IPS-20b (cell line): ENCODE measurements at regions not wholly inside any gene's neighbourhood (a gene's known extent, or its start where the extent isn't known, plus 50 kb on each side); places are given as distances from the start of the nearest gene placed in this dataset.
"Not testable (repeated sequence)": the region's sequence is repeated elsewhere in the genome, so short reads cannot be mapped to it uniquely, and the experiment has no call there.

Experiments
- H3K27ac ChIP-seq: one replicate; pipeline ENCODE4 v1.5.1; 2013; ENCODE audit warnings: low read length
- H3K27me3 ChIP-seq: 2 replicates; pipeline ENCODE4 v1.6.1; 2013; ENCODE audit warnings: mild to moderate bottlenecking, low read length, inconsistent platforms; ENCODE audit not compliant: insufficient read depth
- H3K36me3 ChIP-seq: 2 replicates; pipeline ENCODE4 v1.6.1; 2013; ENCODE audit warnings: low read depth, mild to moderate bottlenecking, inconsistent platforms, low read length, moderate library complexity; ENCODE audit not compliant: insufficient read depth
- H3K4me1 ChIP-seq: 2 replicates; pipeline ENCODE4 v1.6.1; 2013; ENCODE audit warnings: mild to moderate bottlenecking, control low read depth, inconsistent platforms, low read length, moderate library complexity; ENCODE audit not compliant: insufficient read depth
- H3K4me3 ChIP-seq: 2 replicates; pipeline ENCODE4 v1.5.1; 2013; ENCODE audit warnings: mild to moderate bottlenecking, low read length, inconsistent platforms
- H3K9ac ChIP-seq: 2 replicates; pipeline ENCODE4 v1.6.1; 2013; ENCODE audit warnings: low read depth, mild to moderate bottlenecking, inconsistent platforms, low read length, moderate library complexity
- H3K9me3 ChIP-seq: 2 replicates; pipeline ENCODE4 v1.6.1; 2013; ENCODE audit warnings: mild to moderate bottlenecking, low read depth, low read length, inconsistent platforms; ENCODE audit not compliant: insufficient read depth

DNA sequence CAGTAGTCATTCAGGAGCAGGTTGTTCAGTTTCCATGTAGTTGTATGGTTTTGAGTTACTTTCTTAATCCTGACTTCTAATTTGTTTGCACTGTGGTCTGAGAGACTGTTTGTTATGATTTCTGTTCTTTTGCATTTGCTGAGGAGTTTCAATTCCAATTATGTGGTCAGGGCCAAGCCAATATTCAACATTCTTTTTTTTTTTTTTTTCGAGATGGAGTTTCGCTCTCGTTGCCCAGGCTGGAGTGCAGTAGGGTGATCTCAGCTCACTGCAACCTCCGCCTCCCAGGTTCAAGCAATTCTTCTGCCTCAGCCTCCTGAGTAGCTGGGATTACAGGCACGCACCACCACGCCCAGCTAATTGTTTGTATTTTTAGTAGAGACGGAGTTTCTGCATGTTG is 145.9 kb upstream of the NEGR1 start:
- H3K27ac ChIP-seq, H3K4me3 ChIP-seq, H3K4me1 ChIP-seq, H3K36me3 ChIP-seq, H3K9me3 ChIP-seq, H3K27me3 ChIP-seq, H3K9ac ChIP-seq: not testable (repeated sequence)

DNA sequence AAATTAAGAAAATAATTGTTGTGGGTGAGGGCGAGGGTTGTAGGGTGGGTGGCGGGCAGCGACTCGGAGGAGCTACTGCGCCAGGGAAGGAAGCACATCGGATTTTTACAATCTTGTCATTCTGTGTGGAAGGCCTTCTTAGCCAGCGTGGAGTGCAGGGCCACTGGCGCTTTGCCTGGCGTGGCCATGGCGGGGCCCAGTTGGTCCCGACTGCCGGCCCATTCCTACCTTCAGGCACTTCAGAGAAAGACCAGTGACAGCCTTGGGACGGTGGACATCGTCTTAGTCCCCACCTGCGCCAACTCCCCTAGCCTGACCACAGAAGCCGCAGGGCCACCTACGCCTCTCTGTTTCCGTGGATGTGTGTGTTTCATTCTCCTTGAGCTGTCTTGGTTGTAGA is 136.9 kb upstream of the NEGR1 start:
- Histone ChIP-seq H3K27me3 (no peaks in the 10 kb centered on the region), H3K27ac (no peak overlapping the region), H3K4me1 (no peaks in the 10 kb centered on the region), H3K36me3 (no peaks in the 10 kb centered on the region), H3K9me3 (no peaks in the 10 kb centered on the region), H3K4me3 (no peak overlapping the region), H3K9ac (no peak overlapping the region)

GRCh38 chr1:72412286-72412685 is 129.9 kb upstream of the NEGR1 start:
- no peak overlapping the region for H3K27ac ChIP-seq
- H3K36me3 ChIP-seq: no peaks in the 10 kb centered on the region
- 0 out of 2 replicates have a peak, but pooled peaks cover 3% of the 10 kb centered on the region for H3K4me1 ChIP-seq
- H3K4me3 ChIP-seq: no peak overlapping the region
- no peak overlapping the region for H3K9ac ChIP-seq
- H3K27me3 ChIP-seq: no peaks in the 10 kb centered on the region
- H3K9me3 ChIP-seq: no peaks in the 10 kb centered on the region

DNA sequence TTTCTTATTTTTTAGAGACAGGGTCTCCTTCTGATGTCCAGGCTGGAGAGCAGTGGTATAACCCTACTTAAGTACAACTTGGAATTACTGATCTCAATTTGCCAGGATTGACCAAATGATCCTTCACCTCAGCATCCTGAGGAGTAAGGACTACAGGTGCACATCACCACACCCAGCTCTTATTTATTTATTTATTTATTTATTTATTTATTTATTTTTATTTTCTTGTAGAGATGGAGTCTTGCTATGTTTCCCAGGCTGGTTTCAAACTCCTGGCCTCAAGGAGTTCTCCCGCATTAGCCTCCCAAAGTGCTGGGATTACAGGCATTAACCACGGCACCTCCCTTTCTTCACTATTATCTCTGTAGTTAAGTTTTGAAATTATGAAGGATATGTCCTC is 117.5 kb upstream of the NEGR1 start:
- no peaks in the 10 kb centered on the region for H3K9me3 ChIP-seq
- H3K27ac ChIP-seq: no peak overlapping the region
- H3K4me3 ChIP-seq: no peak overlapping the region
- H3K9ac ChIP-seq: no peak overlapping the region
- no peaks in the 10 kb centered on the region for H3K36me3 ChIP-seq
- no peaks in the 10 kb centered on the region for H3K27me3 ChIP-seq
- H3K4me1 ChIP-seq: no peaks in the 10 kb centered on the region

DNA sequence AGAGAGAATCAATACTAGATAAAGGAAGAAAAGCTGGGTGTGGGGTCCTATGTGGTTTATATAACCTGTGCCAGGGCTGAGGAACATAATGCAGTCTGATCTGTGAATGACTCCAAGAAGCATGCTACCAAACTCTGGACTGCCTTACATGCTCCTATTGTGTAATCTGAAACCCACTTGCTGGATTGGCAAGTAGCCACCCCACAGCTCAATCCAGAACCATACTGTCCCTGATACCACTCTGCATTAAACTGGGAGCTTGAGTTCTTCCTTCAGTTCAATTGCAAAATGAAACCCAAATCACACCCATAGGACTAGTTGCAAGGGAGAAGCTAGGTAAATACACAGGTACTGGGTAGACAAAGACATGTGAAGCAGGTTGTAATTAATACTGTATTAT is 115.4 kb upstream of the NEGR1 start:
- H3K4me3 ChIP-seq: no peak overlapping the region
- no peaks in the 10 kb centered on the region for H3K4me1 ChIP-seq
- H3K9me3 ChIP-seq: no peaks in the 10 kb centered on the region
- no peaks in the 10 kb centered on the region for H3K27me3 ChIP-seq
- no peak overlapping the region for H3K9ac ChIP-seq
- H3K36me3 ChIP-seq: no peaks in the 10 kb centered on the region
- H3K27ac ChIP-seq: no peak overlapping the region

GRCh38 chr1:72394457-72394856 is 112.1 kb upstream of the NEGR1 start:
- Histone ChIP-seq H3K27me3 (no peaks in the 10 kb centered on the region), H3K9ac (no peak overlapping the region)

GRCh38 chr1:72379072-72379471 is 96.7 kb upstream of the NEGR1 start:
- Histone ChIP-seq H3K27ac (no peak overlapping the region), H3K27me3 (no peaks in the 10 kb centered on the region), H3K4me3 (no peak overlapping the region), H3K4me1 (no peaks in the 10 kb centered on the region), H3K9me3 (no peaks in the 10 kb centered on the region), H3K36me3 (no peaks in the 10 kb centered on the region), H3K9ac (no peak overlapping the region)

More at GRCh38 chr1:72394457-72394856, 112.1 kb upstream of the NEGR1 start:
- H3K27ac ChIP-seq: no peak overlapping the region
- no peak overlapping the region for H3K4me3 ChIP-seq
- no peaks in the 10 kb centered on the region for H3K9me3 ChIP-seq
- no peaks in the 10 kb centered on the region for H3K36me3 ChIP-seq
- H3K4me1 ChIP-seq: no peaks in the 10 kb centered on the region

GRCh38 chr1:72375226-72375625 is 92.9 kb upstream of the NEGR1 start:
- Histone ChIP-seq H3K9me3 (no peaks in the 10 kb centered on the region), H3K4me3 (no peak overlapping the region), H3K27ac (no peak overlapping the region), H3K36me3 (no peaks in the 10 kb centered on the region), H3K4me1 (peaks cover 10% of the 10 kb centered on the region; the same call in 1 of the 2 replicates), H3K9ac (no peak overlapping the region), H3K27me3 (no peaks in the 10 kb centered on the region)

GRCh38 chr1:72371259-72372035 is 89.1 kb upstream of the NEGR1 start:
- Histone ChIP-seq H3K9ac (no peak overlapping the region), H3K4me3 (no peak overlapping the region), H3K9me3 (no peaks in the 10 kb centered on the region), H3K36me3 (no peaks in the 10 kb centered on the region), H3K27me3 (no peaks in the 10 kb centered on the region), H3K27ac (no peak overlapping the region), H3K4me1 (peaks cover 10% of the 10 kb centered on the region; the same call in 1 of the 2 replicates)

DNA sequence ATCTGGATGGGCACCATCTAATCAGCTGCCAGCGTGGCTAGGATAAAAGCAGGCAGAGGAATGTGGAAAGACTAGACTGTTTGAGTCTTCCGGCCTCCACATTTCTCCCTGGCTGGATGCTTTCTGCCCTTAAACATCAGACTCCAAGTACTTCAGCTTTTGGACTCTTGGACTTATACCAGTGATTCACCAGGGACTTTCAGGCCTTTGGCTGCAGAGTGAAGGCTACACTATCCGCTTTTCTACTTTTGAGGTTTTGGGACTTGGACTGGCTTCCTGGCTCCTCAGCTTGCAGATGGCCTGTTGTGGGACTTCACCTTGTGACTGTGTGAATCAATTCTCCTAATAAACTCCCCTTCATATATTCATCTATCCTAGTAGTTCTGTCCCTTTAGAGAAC is 88.5 kb upstream of the NEGR1 start:
- not testable (repeated sequence) for H3K36me3 ChIP-seq, H3K9ac ChIP-seq, H3K9me3 ChIP-seq, H3K27me3 ChIP-seq, H3K27ac ChIP-seq, H3K4me3 ChIP-seq, H3K4me1 ChIP-seq

GRCh38 chr1:72369069-72369757 is 86.9 kb upstream of the NEGR1 start:
- Histone ChIP-seq H3K27me3 (no peaks in the 10 kb centered on the region), H3K36me3 (no peaks in the 10 kb centered on the region), H3K9me3 (no peaks in the 10 kb centered on the region), H3K9ac (no peak overlapping the region), H3K4me3 (no peak overlapping the region), H3K4me1 (peaks cover 10% of the 10 kb centered on the region; the same call in 1 of the 2 replicates), H3K27ac (no peak overlapping the region)

DNA sequence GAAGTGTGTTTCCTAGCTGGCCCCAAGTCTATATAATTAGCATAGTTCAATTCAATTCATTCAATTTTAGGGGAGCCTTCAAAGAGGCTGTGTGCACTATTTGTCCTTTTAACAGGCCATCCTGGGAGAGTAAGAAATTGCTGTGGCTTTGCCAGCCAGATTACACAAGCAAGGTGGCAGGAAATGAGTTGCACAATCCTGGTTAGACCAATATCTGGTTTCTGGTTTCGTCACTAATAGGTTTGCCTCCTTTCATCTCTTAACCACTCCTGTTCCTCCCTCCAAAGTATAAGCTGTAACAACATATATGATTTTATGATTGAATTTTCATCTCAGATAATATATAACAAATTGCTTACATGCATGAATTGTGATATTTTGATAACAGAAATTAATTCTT is 84.1 kb upstream of the NEGR1 start:
- H3K9ac ChIP-seq: no peak overlapping the region
- no peak overlapping the region for H3K27ac ChIP-seq
- H3K9me3 ChIP-seq: no peaks in the 10 kb centered on the region
- H3K36me3 ChIP-seq: no peaks in the 10 kb centered on the region
- H3K4me3 ChIP-seq: no peak overlapping the region
- no peaks in the 10 kb centered on the region for H3K27me3 ChIP-seq
- peaks cover 5% of the 10 kb centered on the region; the same call in 1 of the 2 replicates for H3K4me1 ChIP-seq
